ENCODE measurements at regions not wholly inside any gene's neighbourhood (a gene's known extent, or its start where the extent isn't known, plus 50 kb on each side); places are given as distances from the start of the nearest gene placed in this dataset.

DNA sequence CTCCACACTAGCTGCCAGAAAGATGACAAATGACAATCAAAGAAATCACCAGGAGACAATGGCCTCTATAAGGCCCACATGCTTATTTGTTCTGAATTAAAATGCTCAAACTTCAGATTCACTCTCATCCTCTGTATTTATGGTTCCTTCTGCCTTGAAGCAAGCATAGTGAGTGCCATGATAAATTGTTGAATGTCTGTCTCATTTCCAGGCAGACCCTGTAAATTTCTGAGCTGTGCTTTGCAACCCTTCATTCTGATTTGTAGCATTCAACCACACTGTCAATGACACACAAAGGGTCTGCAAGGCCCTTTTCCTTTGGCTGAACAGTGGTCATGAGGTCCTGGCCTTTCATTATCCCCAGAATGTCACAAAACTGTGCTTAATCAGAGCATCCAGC, 506.6 kb upstream of the GHITM start:
- no peak for DNase-seq (ENCODE audit: low read depth in 4 of 4, low spot score in 2 of 4)

GRCh38 chr10:83633547-83633946, 505.8 kb upstream of the GHITM start:
- no peak for DNase-seq (ENCODE audit: low read depth in 4 of 4, low spot score in 2 of 4)

DNA sequence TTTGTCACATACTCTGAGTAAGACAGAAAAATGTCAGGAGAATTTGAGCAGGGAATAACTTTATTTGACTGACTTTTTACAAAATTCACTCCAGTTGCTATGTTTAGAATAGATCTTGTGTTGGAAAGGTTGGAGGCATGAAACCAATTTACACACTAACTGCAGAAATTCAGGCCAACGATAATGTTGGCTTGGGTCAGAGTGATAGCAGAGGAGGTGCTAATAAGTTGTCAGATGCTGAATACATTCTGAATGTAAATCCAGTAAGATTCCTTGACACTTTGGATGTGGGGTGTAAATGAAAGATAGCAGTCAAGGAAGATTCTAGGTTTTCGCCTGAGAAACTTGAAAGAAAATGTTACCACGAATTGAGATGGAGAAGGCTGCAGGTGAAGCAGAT, 502.5 kb upstream of the GHITM start:
- no peak for DNase-seq (ENCODE audit: low read depth in 4 of 4, low spot score in 2 of 4)

- DNase-seq (ENCODE audit: low read depth in 4 of 4, low spot score in 2 of 4), result no peak
Observed at GRCh38 chr10:83647526-83647925, 491.8 kb upstream of the GHITM start.

- no peak for DNase-seq (ENCODE audit: low read depth in 4 of 4, low spot score in 2 of 4)
Observed at GRCh38 chr10:83648201-83648600, 491.1 kb upstream of the GHITM start.

- DNase-seq (ENCODE audit: low read depth in 4 of 4, low spot score in 2 of 4), result no peak
Observed at GRCh38 chr10:83649471-83649870, 489.8 kb upstream of the GHITM start.

- no peak for DNase-seq (ENCODE audit: low read depth in 4 of 4, low spot score in 2 of 4)
Observed at GRCh38 chr10:83654689-83655088, 484.6 kb upstream of the GHITM start.

GRCh38 chr10:83656924-83657323, 482.4 kb upstream of the GHITM start:
- no peak for DNase-seq (ENCODE audit: low read depth in 4 of 4, low spot score in 2 of 4)

DNA sequence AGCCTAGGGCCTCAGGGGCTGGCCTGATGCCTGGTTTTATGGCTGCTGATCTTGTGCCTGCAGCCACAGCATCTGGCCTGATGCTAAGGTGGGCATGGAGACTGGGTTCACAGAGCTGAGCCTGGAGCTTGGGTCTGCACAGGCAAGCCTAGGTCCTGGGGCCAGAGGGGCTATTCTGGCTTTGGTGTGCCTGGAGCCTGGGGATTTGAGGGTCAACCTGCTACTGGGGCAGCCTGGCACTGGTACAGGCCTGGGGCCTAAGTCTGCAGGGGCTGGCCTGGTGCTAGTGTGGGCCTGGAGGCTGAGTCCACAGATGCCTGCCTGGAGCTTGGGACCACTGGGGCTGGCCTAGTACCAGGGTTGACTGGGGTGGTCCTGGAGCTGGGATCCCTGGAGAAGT, 481.8 kb upstream of the GHITM start:
- no peak for DNase-seq (ENCODE audit: low read depth in 4 of 4, low spot score in 2 of 4)

DNA sequence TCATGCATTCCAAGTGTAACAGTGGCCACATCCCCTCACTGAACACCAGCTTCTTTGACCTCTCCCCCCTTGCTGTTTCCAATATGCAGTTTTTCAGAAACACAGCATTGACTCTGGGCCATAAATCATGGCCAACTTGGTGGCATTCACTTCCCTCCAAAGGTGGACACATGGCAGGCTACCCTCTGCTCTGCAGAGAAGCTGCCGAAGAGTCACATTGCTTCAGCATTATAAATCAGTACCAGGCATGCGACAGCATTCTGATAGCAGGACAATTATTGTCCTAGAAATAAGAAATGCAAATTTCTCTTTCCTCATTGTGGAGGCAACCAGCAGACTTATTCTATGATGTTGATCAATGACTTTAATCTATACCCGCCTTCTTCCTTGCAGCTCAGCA, 475.4 kb upstream of the GHITM start:
- no peak for DNase-seq (ENCODE audit: low read depth in 4 of 4, low spot score in 2 of 4)

DNA sequence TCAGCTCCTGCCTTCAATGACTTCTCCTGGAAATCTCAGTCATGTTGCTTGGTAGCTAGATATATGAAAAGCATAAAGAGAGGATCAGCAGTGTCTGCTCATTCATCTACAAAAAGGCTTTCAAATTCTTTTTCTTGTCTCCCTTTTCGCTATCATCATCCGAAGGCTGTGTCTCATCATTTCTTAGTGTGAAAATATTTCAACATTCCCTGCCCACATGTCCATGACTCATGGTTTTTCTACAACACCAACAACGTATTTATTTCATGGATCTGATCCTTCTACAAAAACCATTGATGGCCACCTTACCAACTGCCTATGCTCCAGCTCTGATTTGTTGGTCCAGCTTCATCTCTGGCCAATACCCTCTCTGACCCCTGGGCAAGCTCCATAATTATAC, 472.5 kb upstream of the GHITM start:
- DNase-seq (ENCODE audit: low read depth in 4 of 4, low spot score in 2 of 4), result no peak

GRCh38 chr10:83667594-83667993, 471.7 kb upstream of the GHITM start:
- no peak for DNase-seq (ENCODE audit: low read depth in 4 of 4, low spot score in 2 of 4)

DNA sequence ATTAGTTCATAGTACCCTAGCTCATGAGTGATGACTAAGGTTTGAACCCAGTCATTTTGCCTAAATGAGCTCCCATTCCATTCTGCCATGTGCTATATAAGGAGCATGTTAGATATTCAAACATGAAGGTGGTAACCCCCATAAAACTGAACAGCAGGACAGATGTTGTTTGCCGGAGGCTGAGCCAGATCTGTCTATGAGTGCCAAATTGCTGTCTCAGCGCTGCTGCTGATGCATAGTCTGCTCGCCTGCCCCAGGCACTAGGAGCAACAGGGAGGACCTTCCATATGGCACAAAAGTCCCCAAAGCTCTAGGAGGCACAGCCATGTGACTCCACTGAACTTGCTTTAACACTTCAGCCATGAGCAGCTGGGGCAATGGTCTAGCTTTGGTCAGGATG, 466.0 kb upstream of the GHITM start:
- DNase-seq (ENCODE audit: low read depth in 4 of 4, low spot score in 2 of 4), result no peak

DNA sequence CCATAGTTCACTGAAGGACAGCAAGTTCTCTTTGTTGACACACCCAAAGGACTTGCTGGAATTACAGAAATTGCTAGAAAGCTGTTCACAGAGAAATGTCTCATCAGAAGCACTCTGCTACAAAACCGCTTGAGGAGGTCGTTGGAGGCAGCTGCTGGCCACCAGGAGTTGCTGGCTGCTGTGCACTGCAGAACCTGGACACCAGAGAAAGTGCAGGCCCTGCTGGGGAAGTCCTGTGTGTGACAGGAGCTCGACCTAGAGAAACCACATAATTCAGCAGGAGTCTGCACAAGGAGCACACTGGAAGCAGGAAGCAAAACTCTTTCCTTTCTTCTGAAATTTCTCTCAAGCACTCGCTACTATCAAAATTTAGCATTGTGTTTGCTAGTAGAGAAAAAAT, 461.5 kb upstream of the GHITM start:
- no peak for DNase-seq (ENCODE audit: low read depth in 4 of 4, low spot score in 2 of 4)

DNA sequence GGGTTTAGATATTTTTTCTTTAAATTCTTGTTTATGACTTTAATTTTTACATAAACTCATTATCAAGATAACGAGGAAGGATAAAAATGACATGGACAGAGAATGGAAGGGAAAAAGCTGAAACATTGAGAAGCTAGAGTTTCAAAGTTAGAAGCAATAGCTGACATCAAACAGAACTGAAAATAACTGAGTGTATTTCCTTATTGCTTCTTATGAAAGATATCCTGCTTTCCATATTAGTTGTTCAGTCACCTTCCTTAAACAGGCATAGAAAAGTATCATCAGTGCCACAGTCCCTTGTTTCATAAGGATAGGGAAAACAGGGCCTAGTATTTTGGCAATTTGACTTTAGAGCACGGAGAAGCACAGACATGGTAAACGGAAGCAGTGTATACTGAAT, 460.5 kb upstream of the GHITM start:
- no peak for DNase-seq (ENCODE audit: low read depth in 4 of 4, low spot score in 2 of 4)

DNA sequence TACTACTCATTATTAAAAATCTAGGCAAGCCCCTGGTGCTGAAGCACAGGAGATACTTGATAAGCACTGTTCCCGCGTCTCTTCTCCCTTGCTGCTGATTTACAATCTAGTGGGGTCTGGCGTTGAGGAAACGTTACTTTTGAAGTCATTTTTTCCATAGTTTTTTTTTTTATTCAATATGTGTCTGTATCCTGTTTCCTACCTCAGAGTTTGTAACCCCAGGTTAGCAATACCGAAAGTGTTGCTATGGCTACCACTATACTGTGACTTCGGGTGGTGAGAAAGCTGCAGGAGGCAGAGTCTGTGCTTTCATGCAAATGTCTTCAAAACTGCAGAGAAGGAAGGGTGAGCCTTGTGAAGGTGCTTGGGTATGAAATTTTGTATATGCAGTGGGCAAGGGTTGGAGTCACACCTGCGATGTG, 458.8 kb upstream of the GHITM start:
- DNase-seq (ENCODE audit: low read depth in 4 of 4, low spot score in 2 of 4), result no peak

- no peak for DNase-seq (ENCODE audit: low read depth in 4 of 4, low spot score in 2 of 4)
Observed at GRCh38 chr10:83682414-83682813, 456.9 kb upstream of the GHITM start.

DNA sequence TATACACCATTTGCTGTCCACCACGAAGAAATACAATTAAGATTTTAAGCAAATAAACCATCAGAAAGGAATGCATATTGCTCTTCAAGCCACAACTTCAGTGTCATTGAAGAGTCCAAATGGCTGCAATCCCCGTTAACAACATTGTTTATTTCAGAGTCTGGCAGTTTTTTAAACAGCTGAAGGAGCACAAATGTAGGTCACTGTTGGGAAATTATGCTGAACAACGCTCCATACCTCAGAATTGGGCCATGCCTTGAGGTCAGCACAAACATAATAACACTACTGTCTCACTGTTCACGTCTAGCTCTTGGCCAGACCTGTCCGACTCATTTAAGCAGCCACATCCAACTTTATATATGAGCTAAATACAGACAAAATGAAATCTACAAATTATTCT, 453.9 kb upstream of the GHITM start:
- no peak for DNase-seq (ENCODE audit: low read depth in 4 of 4, low spot score in 2 of 4)

- DNase-seq (ENCODE audit: low read depth in 4 of 4, low spot score in 2 of 4), result no peak
Observed at GRCh38 chr10:83691791-83692596, 447.3 kb upstream of the GHITM start.

DNA sequence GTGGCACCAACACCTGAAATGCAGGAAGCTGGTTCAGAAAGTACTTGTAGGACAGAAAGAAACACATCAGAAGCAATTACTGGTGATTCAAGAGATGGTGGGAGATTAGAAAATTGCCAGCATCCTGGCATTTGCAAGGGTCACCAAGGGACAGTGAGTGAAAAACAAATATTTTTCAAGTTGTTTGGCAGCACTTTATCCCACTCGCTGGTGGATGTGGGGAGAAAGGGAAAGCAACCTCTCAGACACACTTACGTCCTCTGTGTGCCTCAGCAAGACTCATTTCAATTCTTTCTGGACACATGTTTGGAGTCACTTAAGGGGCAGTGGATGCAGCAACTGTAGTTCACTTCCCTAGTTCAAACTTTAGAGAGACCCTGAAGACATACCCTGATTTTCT, 440.4 kb upstream of the GHITM start:
- no peak for DNase-seq (ENCODE audit: low read depth in 4 of 4, low spot score in 2 of 4)

- no peak for DNase-seq (ENCODE audit: low read depth in 4 of 4, low spot score in 2 of 4)
Observed at GRCh38 chr10:83701799-83702198, 437.5 kb upstream of the GHITM start.

GRCh38 chr10:83702731-83703130, 436.6 kb upstream of the GHITM start:
- DNase-seq (ENCODE audit: low read depth in 4 of 4, low spot score in 2 of 4), result no peak

DNA sequence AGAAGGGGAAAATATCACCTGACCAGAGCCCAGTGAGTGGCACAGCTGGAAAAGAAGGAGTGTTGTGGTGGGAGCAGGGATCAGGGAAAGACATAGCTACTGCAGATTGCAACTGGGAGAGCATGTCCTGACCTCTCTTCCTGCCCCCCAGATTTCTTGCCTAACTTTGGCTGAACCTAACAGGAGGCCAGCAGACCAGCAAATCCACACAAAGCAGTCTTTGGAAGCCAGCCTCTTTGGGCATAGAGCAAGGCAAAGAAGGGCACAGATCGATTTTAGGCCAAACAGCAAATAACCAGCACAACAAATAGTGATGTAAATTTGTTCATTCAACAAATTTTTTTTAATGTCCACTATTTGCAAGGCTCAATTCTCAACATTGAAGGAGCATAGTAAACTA, 433.2 kb upstream of the GHITM start:
- DNase-seq (ENCODE audit: low read depth in 4 of 4, low spot score in 2 of 4), result no peak

Measured in left renal cortex interstitium (tissue), 4 donors.